ENCODE measurements at regions not wholly inside any gene's neighbourhood (a gene's known extent, or its start where the extent isn't known, plus 50 kb on each side); places are given as distances from the start of the nearest gene placed in this dataset.

DNA sequence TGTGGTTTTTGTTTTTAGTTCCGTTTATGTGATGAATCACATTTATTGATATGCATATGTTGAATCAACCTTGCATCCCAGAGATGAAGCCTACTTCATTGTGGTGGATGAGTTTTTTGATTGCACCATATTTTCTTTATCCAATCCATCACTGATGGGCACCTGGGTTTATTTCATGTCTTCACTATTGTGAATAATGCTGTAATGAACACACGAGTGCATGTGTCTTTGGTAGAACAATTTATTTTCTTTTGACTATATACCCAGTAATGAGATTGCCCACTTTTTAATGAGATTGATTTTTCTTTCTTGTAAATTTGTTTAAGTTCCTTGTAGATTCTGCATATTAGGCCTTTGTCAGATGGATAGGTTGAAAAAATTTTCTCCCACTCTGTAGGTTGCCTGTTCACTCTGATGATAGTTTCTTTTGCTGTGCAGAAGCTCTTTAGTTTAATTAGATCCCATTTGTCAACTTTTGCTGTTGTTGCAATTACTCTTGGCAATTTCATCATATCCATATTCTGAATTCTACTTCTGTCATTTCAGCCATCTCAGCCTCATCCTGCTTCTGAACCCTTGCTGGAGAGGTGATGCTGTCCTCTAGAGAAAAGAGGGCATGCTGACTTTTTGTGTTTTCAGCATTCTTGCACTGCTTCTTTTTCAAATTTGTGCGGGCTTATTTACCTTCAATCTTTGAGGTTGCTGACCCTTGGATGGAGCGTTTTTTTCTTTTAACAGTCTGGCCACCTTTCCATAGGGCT lies 96.2 kb upstream of the CTAGE1 start:
- Histone ChIP-seq H3K27me3 (no peaks in the 10 kb centered on the region), H3K27ac (no peak overlapping the region), H3K4me1 (no peaks in the 10 kb centered on the region), H3K9me3 (no peaks in the 10 kb centered on the region), H3K4me3 (no peak overlapping the region), H3K36me3 (no peaks in the 10 kb centered on the region)
- no peak for DNase-seq (ENCODE audit: low spot score)
- TF ChIP-seq, protein P1, sequence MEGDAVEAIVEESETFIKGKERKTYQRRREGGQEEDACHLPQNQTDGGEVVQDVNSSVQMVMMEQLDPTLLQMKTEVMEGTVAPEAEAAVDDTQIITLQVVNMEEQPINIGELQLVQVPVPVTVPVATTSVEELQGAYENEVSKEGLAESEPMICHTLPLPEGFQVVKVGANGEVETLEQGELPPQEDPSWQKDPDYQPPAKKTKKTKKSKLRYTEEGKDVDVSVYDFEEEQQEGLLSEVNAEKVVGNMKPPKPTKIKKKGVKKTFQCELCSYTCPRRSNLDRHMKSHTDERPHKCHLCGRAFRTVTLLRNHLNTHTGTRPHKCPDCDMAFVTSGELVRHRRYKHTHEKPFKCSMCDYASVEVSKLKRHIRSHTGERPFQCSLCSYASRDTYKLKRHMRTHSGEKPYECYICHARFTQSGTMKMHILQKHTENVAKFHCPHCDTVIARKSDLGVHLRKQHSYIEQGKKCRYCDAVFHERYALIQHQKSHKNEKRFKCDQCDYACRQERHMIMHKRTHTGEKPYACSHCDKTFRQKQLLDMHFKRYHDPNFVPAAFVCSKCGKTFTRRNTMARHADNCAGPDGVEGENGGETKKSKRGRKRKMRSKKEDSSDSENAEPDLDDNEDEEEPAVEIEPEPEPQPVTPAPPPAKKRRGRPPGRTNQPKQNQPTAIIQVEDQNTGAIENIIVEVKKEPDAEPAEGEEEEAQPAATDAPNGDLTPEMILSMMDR (IDR thresholded peaks at IDR 0.05), result no peak

DNA sequence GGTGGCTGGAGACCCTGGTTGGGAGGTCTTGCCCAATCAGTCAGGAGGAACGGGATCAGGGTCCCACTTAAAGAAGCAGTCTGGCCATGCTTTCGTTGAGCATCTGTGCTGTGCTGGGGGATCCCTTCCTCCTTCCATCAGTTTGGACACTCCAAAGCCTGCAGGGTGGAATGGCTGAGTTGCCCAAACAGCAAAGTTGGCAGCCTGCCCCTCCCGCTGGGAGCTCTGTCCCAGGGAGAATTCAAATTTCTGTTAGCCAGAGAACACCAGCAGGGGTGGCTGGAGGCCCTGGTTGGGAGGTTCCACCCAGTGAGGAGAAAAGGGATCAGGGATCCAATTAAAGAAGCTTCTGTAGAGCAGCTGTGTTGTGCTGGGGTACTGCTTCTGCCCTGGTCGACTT lies 96.9 kb upstream of the CTAGE1 start:
- Histone ChIP-seq H3K36me3 (no peaks in the 10 kb centered on the region), H3K27ac (no peak overlapping the region), H3K4me1 (no peaks in the 10 kb centered on the region), H3K27me3 (no peaks in the 10 kb centered on the region), H3K4me3 (no peak overlapping the region), H3K9me3 (no peaks in the 10 kb centered on the region)
- TF ChIP-seq, protein P1 (IDR thresholded peaks at IDR 0.05), result no peak
- no peak for DNase-seq (ENCODE audit: low spot score)

DNA sequence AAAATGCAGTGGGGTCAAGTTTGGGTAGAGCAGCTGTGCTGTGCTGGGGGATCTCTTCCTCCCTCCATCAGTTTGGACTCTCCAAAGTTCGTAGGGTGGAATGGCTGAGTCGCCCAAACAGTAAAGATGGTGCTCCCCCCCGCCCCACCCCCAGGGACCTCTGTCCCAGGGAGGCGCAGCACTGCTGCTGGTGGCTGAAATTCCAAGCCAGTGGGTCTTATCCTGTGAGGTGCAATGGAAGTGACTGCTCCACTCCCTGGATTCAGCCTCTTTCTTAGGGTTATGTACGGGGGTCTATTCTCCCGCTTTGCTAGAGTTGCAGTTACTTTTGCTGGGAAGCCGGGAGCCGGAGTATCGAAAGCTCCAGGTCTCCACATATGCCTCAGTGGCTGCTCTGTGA lies 97.5 kb upstream of the CTAGE1 start:
- H3K9me3 ChIP-seq, result no peaks in the 10 kb centered on the region
- H3K36me3 ChIP-seq, result no peaks in the 10 kb centered on the region
- TF ChIP-seq, protein P1 (IDR thresholded peaks at IDR 0.05), result no peak
- no peaks in the 10 kb centered on the region for H3K4me1 ChIP-seq
- H3K27me3 ChIP-seq, result no peaks in the 10 kb centered on the region
- no peak overlapping the region for H3K27ac ChIP-seq
- DNase-seq (ENCODE audit: low spot score), result no peak
- H3K4me3 ChIP-seq, result no peak overlapping the region

DNA sequence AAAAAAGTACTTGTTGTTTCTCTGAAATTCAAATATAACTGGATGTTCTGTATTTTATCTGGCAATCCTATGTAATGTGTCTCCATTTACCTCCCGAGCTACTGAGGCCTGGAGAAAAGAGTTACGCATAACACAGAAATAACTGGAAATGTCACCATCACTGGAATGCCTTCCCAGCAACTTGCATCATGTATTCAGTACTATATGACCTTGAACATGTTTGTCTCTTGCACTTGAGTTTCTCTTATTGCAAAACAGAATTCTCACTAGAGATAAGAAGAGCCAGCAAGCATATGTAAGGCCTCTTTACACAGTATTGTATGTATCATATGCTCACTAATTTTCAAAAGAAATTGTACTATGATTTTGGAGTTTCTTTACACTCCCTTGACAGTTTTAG lies 99.6 kb upstream of the CTAGE1 start:
- Histone ChIP-seq H3K36me3 (no peaks in the 10 kb centered on the region), H3K9me3 (no peaks in the 10 kb centered on the region), H3K27ac (no peak overlapping the region), H3K27me3 (no peaks in the 10 kb centered on the region), H3K4me3 (no peak overlapping the region), H3K4me1 (peaks cover 0 to 11% of the 10 kb centered on the region in 2 donors)
- TF ChIP-seq, protein P1 (IDR thresholded peaks at IDR 0.05), result no peak
- DNase-seq (ENCODE audit: low spot score), result no peak

DNA sequence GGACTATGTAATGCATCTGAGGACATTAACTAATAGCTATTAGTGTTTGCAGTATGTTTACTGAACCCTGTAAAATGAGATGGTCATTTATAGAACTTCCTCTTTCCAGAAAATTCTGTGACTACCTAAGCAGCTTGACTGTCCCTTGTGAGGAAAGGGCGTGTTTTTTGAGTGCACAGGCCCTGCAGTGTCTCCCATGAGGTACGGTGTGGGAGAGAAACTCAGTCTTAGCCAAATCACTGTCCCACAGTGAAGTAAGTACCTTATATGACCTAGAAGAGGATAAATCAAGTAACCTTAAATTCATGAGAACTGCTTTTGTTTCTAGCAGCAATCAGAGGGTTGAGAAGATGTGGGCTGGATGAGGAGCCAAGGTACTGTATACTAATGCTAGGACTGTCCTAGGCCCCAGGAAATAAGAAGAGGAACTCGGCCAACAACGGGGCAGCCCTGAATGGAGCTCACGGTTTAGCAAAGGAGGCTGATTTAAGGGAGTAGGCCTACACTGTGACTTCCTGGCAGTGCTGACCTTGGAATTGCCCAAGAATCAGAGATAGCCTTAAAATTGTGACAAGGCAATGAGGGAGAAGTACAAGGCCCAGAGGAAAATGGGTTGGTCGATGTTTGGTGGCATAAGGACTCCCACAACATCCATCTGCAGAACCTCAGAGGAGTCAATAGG lies 103.5 kb upstream of the CTAGE1 start:
- H3K9me3 ChIP-seq, result no peaks in the 10 kb centered on the region
- TF ChIP-seq, protein P1 (IDR thresholded peaks at IDR 0.05), result no peak
- H3K4me3 ChIP-seq, result no peak overlapping the region
- H3K4me1 ChIP-seq, result peaks cover 0 to 11% of the 10 kb centered on the region in 2 donors
- H3K27me3 ChIP-seq, result no peaks in the 10 kb centered on the region
- peak overlapping the region; percentile 37 for H3K27ac ChIP-seq
- DNase-seq (ENCODE audit: low spot score), result no peak
- H3K36me3 ChIP-seq, result no peaks in the 10 kb centered on the region
